Uterus (tissue), 3 donors: ENCODE measurements at regions not wholly inside any gene's neighbourhood (a gene's known extent, or its start where the extent isn't known, plus 50 kb on each side); places are given as distances from the start of the nearest gene placed in this dataset.

Experiments used
- DNase-seq, 2 donors: peaks; one replicate each; pipeline ENCODE4 v3.0.0-alpha.2; 2019 to 2020
- H3K27ac ChIP-seq, 2 donors: fragments of 200-600 bp; sonication (generic); 1 replicate in 1 of 2; 2 replicates in 1 of 2; pipeline ENCODE4 v1.5.1; 2016 to 2018
- H3K27me3 ChIP-seq, 2 donors: fragments of 200-600 bp; sonication (generic); one replicate each; pipeline ENCODE4 v1.5.1; 2018 to 2019; ENCODE audit warnings: control low read depth in 1 of 2
- H3K36me3 ChIP-seq, 2 donors: fragments of 200-600 bp; sonication (generic); one replicate each; pipeline ENCODE4 v1.5.1; 2019; ENCODE audit warnings: control low read depth in 1 of 2
- H3K4me1 ChIP-seq, 2 donors: fragments of 200-600 bp; sonication (generic); one replicate each; pipeline ENCODE4 v1.5.1; 2018 to 2019; ENCODE audit warnings: control low read depth in 1 of 2
- H3K4me3 ChIP-seq, 2 donors: fragments of 200-600 bp; sonication (generic); 1 replicate in 1 of 2; 2 replicates in 1 of 2; pipeline ENCODE4 v1.5.1; 2018 to 2019; ENCODE audit warnings: mild to moderate bottlenecking in 1 of 2
- H3K9me3 ChIP-seq, 2 donors: fragments of 200-600 bp; sonication (generic); one replicate each; pipeline ENCODE4 v1.5.1; 2019; ENCODE audit warnings: control low read depth in 1 of 2
- POLR2A ChIP-seq, 2 donors: fragments of 450-650 bp; IDR thresholded peaks; one replicate each; pipeline ENCODE4 v1.6.1; 2016; ENCODE audit warnings: antibody characterized with exemption in 2 of 2, mild to moderate bottlenecking in 1 of 2, moderate library complexity in 1 of 2
- intact Hi-C: fragments of 100-400 bp; cut with DNase I; formaldehyde crosslinking; loops from one replicate; pipeline ENCODE4 v1.15.1; 2023; ENCODE audit warnings: low total_unique reads
- TF ChIP-seq, protein P1 (sequence below), 4 experiments: fragments of 200-600 bp in 2 of 4; fragments of 450-650 bp in 2 of 4; sonication (generic) in 2 of 4; IDR thresholded peaks; one replicate each; pipeline ENCODE4 v1.5.1; 2016 to 2019; ENCODE audit warnings: antibody characterized with exemption in 4 of 4, mild to moderate bottlenecking in 2 of 4, moderate library complexity in 1 of 4
- donor health status: DM: yes; HTN: yes; CAD: no.

DNA sequence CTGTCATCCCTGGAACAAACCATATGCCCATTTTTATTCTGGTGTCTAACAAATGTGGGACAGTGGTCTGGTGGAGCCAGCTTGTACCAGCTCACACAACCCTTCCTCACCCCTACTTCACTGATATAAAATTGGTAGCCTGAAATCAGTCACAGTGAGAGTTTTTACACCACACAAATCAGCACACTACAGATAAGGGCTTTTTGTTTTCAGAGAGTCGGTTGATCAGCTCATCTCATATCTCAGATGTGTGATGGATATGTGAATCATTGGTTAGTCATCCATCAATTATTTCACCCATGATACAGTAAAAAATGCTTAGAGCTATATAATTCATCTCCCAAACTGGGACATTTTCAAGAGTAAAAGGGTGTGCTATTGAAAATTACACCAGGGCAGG lies 529.2 kb downstream of the EBF1 start:
- intact Hi-C loops: no loop called here
- no peak for TF ChIP-seq POLR2A (IDR thresholded peaks at IDR 0.05)
- TF ChIP-seq, protein P1, sequence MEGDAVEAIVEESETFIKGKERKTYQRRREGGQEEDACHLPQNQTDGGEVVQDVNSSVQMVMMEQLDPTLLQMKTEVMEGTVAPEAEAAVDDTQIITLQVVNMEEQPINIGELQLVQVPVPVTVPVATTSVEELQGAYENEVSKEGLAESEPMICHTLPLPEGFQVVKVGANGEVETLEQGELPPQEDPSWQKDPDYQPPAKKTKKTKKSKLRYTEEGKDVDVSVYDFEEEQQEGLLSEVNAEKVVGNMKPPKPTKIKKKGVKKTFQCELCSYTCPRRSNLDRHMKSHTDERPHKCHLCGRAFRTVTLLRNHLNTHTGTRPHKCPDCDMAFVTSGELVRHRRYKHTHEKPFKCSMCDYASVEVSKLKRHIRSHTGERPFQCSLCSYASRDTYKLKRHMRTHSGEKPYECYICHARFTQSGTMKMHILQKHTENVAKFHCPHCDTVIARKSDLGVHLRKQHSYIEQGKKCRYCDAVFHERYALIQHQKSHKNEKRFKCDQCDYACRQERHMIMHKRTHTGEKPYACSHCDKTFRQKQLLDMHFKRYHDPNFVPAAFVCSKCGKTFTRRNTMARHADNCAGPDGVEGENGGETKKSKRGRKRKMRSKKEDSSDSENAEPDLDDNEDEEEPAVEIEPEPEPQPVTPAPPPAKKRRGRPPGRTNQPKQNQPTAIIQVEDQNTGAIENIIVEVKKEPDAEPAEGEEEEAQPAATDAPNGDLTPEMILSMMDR (IDR thresholded peaks at IDR 0.05): no peak
- Histone ChIP-seq H3K27ac (no peak overlapping the region), H3K27me3 (no peaks in the 10 kb centered on the region), H3K4me3 (no peak overlapping the region), H3K36me3 (no peaks in the 10 kb centered on the region), H3K9me3 (no peaks in the 10 kb centered on the region), H3K4me1 (no peaks in the 10 kb centered on the region)
- DNase-seq: no peak

GRCh38 chr5:158569534-158569933 lies 530.2 kb downstream of the EBF1 start:
- H3K27me3 ChIP-seq: no peaks in the 10 kb centered on the region
- H3K4me1 ChIP-seq: no peaks in the 10 kb centered on the region
- TF ChIP-seq, protein P1 (IDR thresholded peaks at IDR 0.05): no peak
- no peak for TF ChIP-seq POLR2A (IDR thresholded peaks at IDR 0.05)
- H3K36me3 ChIP-seq: no peaks in the 10 kb centered on the region
- no peak for DNase-seq
- H3K4me3 ChIP-seq: no peak overlapping the region
- H3K9me3 ChIP-seq: no peaks in the 10 kb centered on the region
- H3K27ac ChIP-seq: no peak overlapping the region
- intact Hi-C loops: no loop called here

- intact Hi-C loops: no loop called here
- Histone ChIP-seq H3K4me1 (no peaks in the 10 kb centered on the region), H3K27me3 (no peaks in the 10 kb centered on the region), H3K36me3 (no peaks in the 10 kb centered on the region), H3K27ac (no peak overlapping the region), H3K9me3 (no peaks in the 10 kb centered on the region), H3K4me3 (no peak overlapping the region)
- no peak for DNase-seq
- no peak for TF ChIP-seq POLR2A (IDR thresholded peaks at IDR 0.05)
- TF ChIP-seq, protein P1 (IDR thresholded peaks at IDR 0.05): no peak
These were observed 534.5 kb downstream of the EBF1 start for GRCh38 chr5:158565017-158565789.

DNA sequence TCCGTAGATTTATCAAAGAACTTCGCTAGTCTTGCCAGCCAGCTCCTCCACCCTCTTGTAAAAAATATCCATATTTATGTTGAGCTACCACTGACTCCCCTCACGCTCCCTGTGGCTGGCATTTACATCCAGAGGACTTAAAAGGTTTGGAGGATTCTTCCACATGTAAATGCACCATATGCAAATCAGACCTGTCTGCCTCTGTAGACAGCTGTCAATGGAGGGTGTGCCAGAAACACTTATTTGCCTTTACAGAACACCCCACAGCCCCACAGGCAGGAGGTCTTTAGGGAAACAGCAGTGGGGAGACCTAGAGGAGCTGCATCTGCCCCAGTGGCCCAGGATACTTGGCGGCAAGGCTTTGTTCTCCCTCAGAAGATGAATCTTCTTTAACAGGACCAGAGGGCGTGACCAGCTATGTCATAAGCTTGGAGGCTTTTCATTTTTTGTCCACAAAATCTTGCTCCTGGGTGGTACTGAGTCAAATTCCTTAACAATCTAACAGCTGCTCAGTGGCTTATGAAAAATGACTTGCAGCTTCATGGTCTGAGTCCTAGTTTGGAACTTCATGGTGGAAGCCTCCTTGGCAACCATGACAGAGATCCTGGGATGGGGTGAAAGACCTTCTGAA lies 535.8 kb downstream of the EBF1 start:
- Histone ChIP-seq H3K27ac (no peak overlapping the region), H3K36me3 (no peaks in the 10 kb centered on the region), H3K4me3 (no peak overlapping the region), H3K27me3 (no peaks in the 10 kb centered on the region), H3K4me1 (no peaks in the 10 kb centered on the region), H3K9me3 (no peaks in the 10 kb centered on the region)
- intact Hi-C loops: no loop called here
- DNase-seq: no peak
- TF ChIP-seq, protein P1 (IDR thresholded peaks at IDR 0.05): no peak
- TF ChIP-seq POLR2A (IDR thresholded peaks at IDR 0.05): no peak

DNA sequence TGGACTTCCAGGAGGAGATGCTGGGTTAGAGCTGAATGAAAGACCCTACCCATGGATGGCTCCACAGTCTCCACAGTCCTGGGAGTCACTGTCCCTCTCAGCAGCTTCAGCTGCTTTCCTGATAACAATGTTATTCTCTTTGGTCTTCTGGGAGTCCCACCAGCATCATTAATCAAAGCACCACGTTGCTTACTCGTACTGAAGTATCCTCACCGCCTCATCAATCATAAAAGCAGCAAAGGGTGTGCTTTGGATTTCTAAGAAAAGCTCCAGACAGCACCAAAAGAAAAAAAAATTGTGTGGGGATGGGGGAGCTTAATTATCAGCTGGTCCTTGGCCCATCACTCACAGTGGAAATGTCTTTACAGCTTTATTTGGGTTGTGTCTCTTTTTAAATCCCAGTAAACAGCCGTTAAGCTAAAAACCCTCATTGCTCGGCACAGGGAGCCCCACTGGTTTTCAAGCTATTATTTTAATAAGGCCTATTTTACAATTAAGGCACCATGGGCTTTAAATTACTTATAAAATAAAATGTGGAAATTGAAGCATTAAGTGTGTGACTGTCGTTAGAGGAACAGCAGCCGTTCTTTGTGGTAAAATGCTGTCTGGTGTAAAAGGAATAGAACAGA lies 538.0 kb downstream of the EBF1 start:
- DNase-seq: no peak
- Histone ChIP-seq H3K27me3 (no peaks in the 10 kb centered on the region), H3K36me3 (no peaks in the 10 kb centered on the region), H3K4me3 (no peak overlapping the region), H3K9me3 (no peaks in the 10 kb centered on the region), H3K27ac (no peak overlapping the region), H3K4me1 (no peaks in the 10 kb centered on the region)
- TF ChIP-seq POLR2A (IDR thresholded peaks at IDR 0.05): no peak
- TF ChIP-seq, protein P1 (IDR thresholded peaks at IDR 0.05): no peak
- intact Hi-C loops: no loop called here
